ENCODE measurements at regions not wholly inside any gene's neighbourhood (a gene's known extent, or its start where the extent isn't known, plus 50 kb on each side); places are given as distances from the start of the nearest gene placed in this dataset.
"Not testable (repeated sequence)": the region's sequence is repeated elsewhere in the genome, so short reads cannot be mapped to it uniquely, and the experiment has no call there.

DNA sequence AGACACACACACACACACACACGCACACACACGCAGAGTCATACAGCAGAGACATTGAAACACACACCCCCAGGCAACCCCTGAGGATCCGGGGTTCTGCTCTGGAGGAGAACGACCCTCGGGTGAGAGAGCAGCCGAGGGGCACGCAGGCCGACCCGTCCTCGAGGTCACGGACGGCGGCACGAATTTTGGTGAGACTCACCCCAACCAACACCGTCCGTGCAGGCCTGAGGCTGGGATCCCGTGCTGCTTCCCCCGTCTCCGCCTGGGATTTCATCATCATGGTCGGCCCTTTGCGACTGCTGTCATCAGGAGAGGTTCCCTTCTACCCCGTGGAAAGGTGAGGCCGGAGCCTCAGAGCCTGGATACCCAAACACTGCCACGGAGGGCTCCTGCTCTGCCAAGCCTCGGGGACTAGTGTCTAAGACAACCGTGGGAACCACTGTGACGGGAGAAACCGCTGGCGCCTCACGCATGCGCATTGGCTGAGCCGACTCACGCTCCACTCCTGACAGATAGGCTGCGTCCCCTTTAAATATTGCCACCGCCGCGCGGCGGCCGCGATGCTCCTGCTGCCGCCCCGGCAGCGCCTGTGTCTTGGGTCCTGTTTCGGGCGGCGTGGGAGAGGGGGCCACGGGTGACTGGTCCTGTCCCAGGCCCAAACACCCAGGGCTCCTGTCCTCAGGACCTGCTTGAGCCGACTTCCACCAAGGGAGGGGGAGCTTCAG lies 699.1 kb upstream of the TPTE start:
- H3K27ac ChIP-seq (ENCODE audit: insufficient read depth, low read length, poor library complexity, severe bottlenecking); H3K36me3 ChIP-seq (ENCODE audit: control insufficient read depth, insufficient read depth, low read length); H3K27me3 ChIP-seq (replicated peaks; ENCODE audit: control insufficient read depth, insufficient read depth, low read length, poor library complexity, severe bottlenecking); H3K4me3 ChIP-seq (ENCODE audit: insufficient read depth, low read depth, low read length, poor library complexity, severe bottlenecking); H3K4me1 ChIP-seq (ENCODE audit: control insufficient read depth, insufficient read depth, low read length, poor library complexity, severe bottlenecking); H3K9me3 ChIP-seq (ENCODE audit: control insufficient read depth, low read length); DNase-seq: not testable (repeated sequence)

- H3K4me1 ChIP-seq (ENCODE audit: control insufficient read depth, insufficient read depth, low read length, poor library complexity, severe bottlenecking); H3K36me3 ChIP-seq (ENCODE audit: control insufficient read depth, insufficient read depth, low read length); H3K27me3 ChIP-seq (replicated peaks; ENCODE audit: control insufficient read depth, insufficient read depth, low read length, poor library complexity, severe bottlenecking); H3K9me3 ChIP-seq (ENCODE audit: control insufficient read depth, low read length); H3K27ac ChIP-seq (ENCODE audit: insufficient read depth, low read length, poor library complexity, severe bottlenecking); H3K4me3 ChIP-seq (ENCODE audit: insufficient read depth, low read depth, low read length, poor library complexity, severe bottlenecking): not testable (repeated sequence)
- DNase-seq, result peak in 2 of 3 donors; percentile 12 to 13
These were observed 697.9 kb upstream of the TPTE start for GRCh38 chr21:9823197-9824157.

DNA sequence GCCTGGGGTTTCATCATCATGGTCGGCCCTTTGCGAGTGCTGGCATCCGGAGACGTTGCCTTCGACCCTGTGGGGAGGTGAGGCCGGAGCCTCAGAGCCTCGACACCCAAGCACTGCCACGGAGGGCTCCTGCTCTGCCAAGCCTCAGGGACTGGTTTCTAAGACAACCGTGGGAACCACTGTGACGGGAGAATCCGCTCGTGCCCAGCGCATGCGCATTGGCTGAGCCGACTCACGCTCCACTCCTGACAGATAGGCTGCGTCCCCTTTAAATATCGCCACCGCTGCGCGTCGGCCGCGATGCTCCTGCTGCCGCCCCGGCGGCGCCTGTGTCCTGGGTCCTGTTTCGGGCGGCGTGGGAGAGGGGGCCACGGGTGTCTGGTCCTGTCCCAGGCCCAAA lies 690.6 kb upstream of the TPTE start:
- H3K4me1 ChIP-seq (ENCODE audit: control insufficient read depth, insufficient read depth, low read length, poor library complexity, severe bottlenecking); H3K27me3 ChIP-seq (replicated peaks; ENCODE audit: control insufficient read depth, insufficient read depth, low read length, poor library complexity, severe bottlenecking); H3K9me3 ChIP-seq (ENCODE audit: control insufficient read depth, low read length); H3K36me3 ChIP-seq (ENCODE audit: control insufficient read depth, insufficient read depth, low read length); H3K4me3 ChIP-seq (ENCODE audit: insufficient read depth, low read depth, low read length, poor library complexity, severe bottlenecking); DNase-seq; H3K27ac ChIP-seq (ENCODE audit: insufficient read depth, low read length, poor library complexity, severe bottlenecking): not testable (repeated sequence)

GRCh38 chr21:9832751-9833150 lies 688.6 kb upstream of the TPTE start:
- H3K27me3 ChIP-seq (replicated peaks; ENCODE audit: control insufficient read depth, insufficient read depth, low read length, poor library complexity, severe bottlenecking); H3K27ac ChIP-seq (ENCODE audit: insufficient read depth, low read length, poor library complexity, severe bottlenecking); H3K9me3 ChIP-seq (ENCODE audit: control insufficient read depth, low read length); H3K36me3 ChIP-seq (ENCODE audit: control insufficient read depth, insufficient read depth, low read length); H3K4me3 ChIP-seq (ENCODE audit: insufficient read depth, low read depth, low read length, poor library complexity, severe bottlenecking); H3K4me1 ChIP-seq (ENCODE audit: control insufficient read depth, insufficient read depth, low read length, poor library complexity, severe bottlenecking); DNase-seq: not testable (repeated sequence)

DNA sequence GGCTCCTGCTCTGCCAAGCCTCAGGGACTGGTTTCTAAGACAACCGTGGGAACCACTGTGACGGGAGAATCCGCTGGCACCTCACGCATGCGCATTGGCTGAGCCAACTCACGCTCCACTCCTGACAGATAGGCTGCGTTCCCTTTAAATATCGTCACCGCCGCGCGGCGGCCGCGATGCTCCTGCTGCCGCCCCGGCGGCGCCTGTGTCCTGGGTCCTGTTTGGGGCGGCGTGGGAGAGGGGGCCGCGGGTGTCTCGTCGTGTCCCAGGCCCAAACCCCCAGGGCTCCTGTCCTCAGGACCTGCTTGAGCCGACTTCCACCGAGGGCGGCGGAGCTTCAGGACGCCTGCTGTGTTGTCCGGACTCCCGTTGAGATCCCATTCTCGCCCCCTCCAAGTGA lies 684.8 kb upstream of the TPTE start:
- H3K27ac ChIP-seq (ENCODE audit: insufficient read depth, low read length, poor library complexity, severe bottlenecking); H3K36me3 ChIP-seq (ENCODE audit: control insufficient read depth, insufficient read depth, low read length); DNase-seq; H3K27me3 ChIP-seq (replicated peaks; ENCODE audit: control insufficient read depth, insufficient read depth, low read length, poor library complexity, severe bottlenecking); H3K4me1 ChIP-seq (ENCODE audit: control insufficient read depth, insufficient read depth, low read length, poor library complexity, severe bottlenecking); H3K9me3 ChIP-seq (ENCODE audit: control insufficient read depth, low read length); H3K4me3 ChIP-seq (ENCODE audit: insufficient read depth, low read depth, low read length, poor library complexity, severe bottlenecking): not testable (repeated sequence)

- not testable (repeated sequence) for DNase-seq; H3K27ac ChIP-seq (ENCODE audit: insufficient read depth, low read length, poor library complexity, severe bottlenecking); H3K9me3 ChIP-seq (ENCODE audit: control insufficient read depth, low read length)
These were observed 684.4 kb upstream of the TPTE start for GRCh38 chr21:9837001-9837400.

DNA sequence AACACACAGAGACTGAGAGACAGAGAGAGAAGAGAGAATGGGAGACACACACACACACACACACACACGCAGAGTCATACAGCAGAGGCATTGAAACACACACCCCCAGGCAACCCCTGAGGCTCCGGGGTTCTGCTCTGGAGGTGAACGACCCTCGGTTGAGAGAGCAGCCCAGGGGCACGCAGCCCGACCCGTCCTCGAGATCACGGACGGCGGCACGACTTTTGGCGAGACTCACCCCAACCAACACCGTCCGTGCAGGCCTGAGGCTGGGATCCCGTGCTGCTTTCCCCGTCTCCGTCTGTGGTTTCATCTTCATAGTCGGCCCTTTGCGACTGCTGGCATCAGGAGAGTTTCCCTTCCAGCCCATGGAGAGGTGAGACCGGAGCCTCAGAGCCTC lies 683.9 kb upstream of the TPTE start:
- H3K36me3 ChIP-seq (ENCODE audit: control insufficient read depth, insufficient read depth, low read length); H3K4me3 ChIP-seq (ENCODE audit: insufficient read depth, low read depth, low read length, poor library complexity, severe bottlenecking); H3K9me3 ChIP-seq (ENCODE audit: control insufficient read depth, low read length); H3K4me1 ChIP-seq (ENCODE audit: control insufficient read depth, insufficient read depth, low read length, poor library complexity, severe bottlenecking); DNase-seq; H3K27me3 ChIP-seq (replicated peaks; ENCODE audit: control insufficient read depth, insufficient read depth, low read length, poor library complexity, severe bottlenecking); H3K27ac ChIP-seq (ENCODE audit: insufficient read depth, low read length, poor library complexity, severe bottlenecking): not testable (repeated sequence)

More at GRCh38 chr21:9837001-9837400, 684.4 kb upstream of the TPTE start:
- H3K4me1 ChIP-seq (ENCODE audit: control insufficient read depth, insufficient read depth, low read length, poor library complexity, severe bottlenecking); H3K27me3 ChIP-seq (replicated peaks; ENCODE audit: control insufficient read depth, insufficient read depth, low read length, poor library complexity, severe bottlenecking); H3K36me3 ChIP-seq (ENCODE audit: control insufficient read depth, insufficient read depth, low read length); H3K4me3 ChIP-seq (ENCODE audit: insufficient read depth, low read depth, low read length, poor library complexity, severe bottlenecking): not testable (repeated sequence)

- Histone ChIP-seq H3K27me3 (replicated peaks; ENCODE audit: control insufficient read depth, insufficient read depth, low read length, poor library complexity, severe bottlenecking) (no peaks in the 10 kb centered on the region), H3K4me1 (ENCODE audit: control insufficient read depth, insufficient read depth, low read length, poor library complexity, severe bottlenecking) (no peaks in the 10 kb centered on the region), H3K27ac (ENCODE audit: insufficient read depth, low read length, poor library complexity, severe bottlenecking) (no peak overlapping the region), H3K36me3 (ENCODE audit: control insufficient read depth, insufficient read depth, low read length) (no peaks in the 10 kb centered on the region), H3K9me3 (ENCODE audit: control insufficient read depth, low read length) (no peaks in the 10 kb centered on the region), H3K4me3 (ENCODE audit: insufficient read depth, low read depth, low read length, poor library complexity, severe bottlenecking) (no peak overlapping the region)
- DNase-seq, result no peak
These were observed 683.2 kb upstream of the TPTE start for GRCh38 chr21:9837946-9838737.

- DNase-seq, result no peak
- no peaks in the 10 kb centered on the region for H3K4me1 ChIP-seq (ENCODE audit: control insufficient read depth, insufficient read depth, low read length, poor library complexity, severe bottlenecking)
- no peaks in the 10 kb centered on the region for H3K9me3 ChIP-seq (ENCODE audit: control insufficient read depth, low read length)
- no peaks in the 10 kb centered on the region for H3K27me3 ChIP-seq (replicated peaks; ENCODE audit: control insufficient read depth, insufficient read depth, low read length, poor library complexity, severe bottlenecking)
- no peaks in the 10 kb centered on the region for H3K36me3 ChIP-seq (ENCODE audit: control insufficient read depth, insufficient read depth, low read length)
- no peak overlapping the region for H3K4me3 ChIP-seq (ENCODE audit: insufficient read depth, low read depth, low read length, poor library complexity, severe bottlenecking)
- H3K27ac ChIP-seq (ENCODE audit: insufficient read depth, low read length, poor library complexity, severe bottlenecking), result no peak overlapping the region
These were observed 682.4 kb upstream of the TPTE start for GRCh38 chr21:9838738-9839642.

All from effector memory CD4-positive, alpha-beta T cell (primary cell).